ENCODE measurements at regions not wholly inside any gene's neighbourhood (a gene's known extent, or its start where the extent isn't known, plus 50 kb on each side); places are given as distances from the start of the nearest gene placed in this dataset.

GRCh38 chr2:4175343-4175742, 472.0 kb downstream of the DCDC2C start:
- Histone ChIP-seq H3K4me1 (ENCODE audit: control insufficient read depth in 2 of 2, insufficient read depth in 2 of 2, low read length in 2 of 2) (no peaks in the 10 kb centered on the region), H3K27ac (ENCODE audit: low read depth in 1 of 2, low read length in 1 of 2) (no peak overlapping the region), H3K4me3 (ENCODE audit: low read length in 2 of 2) (no peak overlapping the region), H3K27me3 (ENCODE audit: control insufficient read depth in 2 of 2, insufficient read depth in 1 of 2, low read length in 1 of 2) (no peaks in the 10 kb centered on the region), H3K36me3 (ENCODE audit: control insufficient read depth in 2 of 2, insufficient read depth in 2 of 2, low read length in 1 of 2) (no peaks in the 10 kb centered on the region), H3K9me3 (ENCODE audit: control insufficient read depth in 2 of 2, insufficient read depth in 1 of 2, low read length in 1 of 2) (peaks cover 3 to 19% of the 10 kb centered on the region in 2 donors)
- DNase-seq (ENCODE audit: low read depth in 6 of 9, low spot score in 9 of 9), result no peak
- 85% methylated on average over 3 of the region's 3 CpGs for WGBS

DNA sequence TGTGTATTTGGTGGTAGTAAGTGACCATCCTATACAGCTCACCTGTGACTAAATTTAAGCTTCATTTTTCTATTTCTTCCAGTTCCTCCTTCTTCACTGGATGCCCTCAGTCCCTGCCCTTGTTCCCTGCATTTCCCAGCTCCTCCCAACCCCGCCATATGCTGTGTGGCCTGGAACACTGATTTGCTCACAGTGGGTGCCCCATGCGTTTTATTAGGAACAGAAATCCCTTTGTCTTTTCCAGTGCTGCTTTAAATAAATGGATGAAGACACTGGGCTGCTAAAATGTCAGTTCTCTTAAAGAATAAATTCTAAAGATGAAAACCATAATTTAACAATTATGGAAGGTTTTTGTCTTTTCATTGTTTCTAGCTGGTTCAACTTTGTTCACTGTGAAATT, 477.3 kb downstream of the DCDC2C start:
- 83% methylated on average over 2 of the region's 2 CpGs for WGBS

GRCh38 chr2:4181062-4181461, 477.7 kb downstream of the DCDC2C start:
- no peaks in the 10 kb centered on the region for H3K27me3 ChIP-seq (ENCODE audit: control insufficient read depth in 2 of 2, insufficient read depth in 1 of 2, low read length in 1 of 2)
- H3K27ac ChIP-seq (ENCODE audit: low read depth in 1 of 2, low read length in 1 of 2), result no peak overlapping the region
- no peak for DNase-seq (ENCODE audit: low read depth in 6 of 9, low spot score in 9 of 9)
- no peak overlapping the region for H3K4me3 ChIP-seq (ENCODE audit: low read length in 2 of 2)
- H3K9me3 ChIP-seq (ENCODE audit: control insufficient read depth in 2 of 2, insufficient read depth in 1 of 2, low read length in 1 of 2), result peaks cover 0 to 13% of the 10 kb centered on the region in 2 donors
- 92% methylated on average over 1 of the region's 1 CpG for WGBS
- H3K4me1 ChIP-seq (ENCODE audit: control insufficient read depth in 2 of 2, insufficient read depth in 2 of 2, low read length in 2 of 2), result no peaks in the 10 kb centered on the region
- H3K36me3 ChIP-seq (ENCODE audit: control insufficient read depth in 2 of 2, insufficient read depth in 2 of 2, low read length in 1 of 2), result no peaks in the 10 kb centered on the region

More for the DNA sequence above, 477.3 kb downstream of the DCDC2C start:
- H3K36me3 ChIP-seq (ENCODE audit: control insufficient read depth in 2 of 2, insufficient read depth in 2 of 2, low read length in 1 of 2), result no peaks in the 10 kb centered on the region
- H3K4me1 ChIP-seq (ENCODE audit: control insufficient read depth in 2 of 2, insufficient read depth in 2 of 2, low read length in 2 of 2), result no peaks in the 10 kb centered on the region
- no peak overlapping the region for H3K4me3 ChIP-seq (ENCODE audit: low read length in 2 of 2)
- H3K27ac ChIP-seq (ENCODE audit: low read depth in 1 of 2, low read length in 1 of 2), result no peak overlapping the region
- peaks cover 0 to 17% of the 10 kb centered on the region in 2 donors for H3K9me3 ChIP-seq (ENCODE audit: control insufficient read depth in 2 of 2, insufficient read depth in 1 of 2, low read length in 1 of 2)
- H3K27me3 ChIP-seq (ENCODE audit: control insufficient read depth in 2 of 2, insufficient read depth in 1 of 2, low read length in 1 of 2), result no peaks in the 10 kb centered on the region
- DNase-seq (ENCODE audit: low read depth in 6 of 9, low spot score in 9 of 9), result no peak

- Histone ChIP-seq H3K4me1 (ENCODE audit: control insufficient read depth in 2 of 2, insufficient read depth in 2 of 2, low read length in 2 of 2) (no peaks in the 10 kb centered on the region), H3K27me3 (ENCODE audit: control insufficient read depth in 2 of 2, insufficient read depth in 1 of 2, low read length in 1 of 2) (no peaks in the 10 kb centered on the region), H3K36me3 (ENCODE audit: control insufficient read depth in 2 of 2, insufficient read depth in 2 of 2, low read length in 1 of 2) (no peaks in the 10 kb centered on the region), H3K9me3 (ENCODE audit: control insufficient read depth in 2 of 2, insufficient read depth in 1 of 2, low read length in 1 of 2) (peaks cover 0 to 17% of the 10 kb centered on the region in 2 donors), H3K4me3 (ENCODE audit: low read length in 2 of 2) (no peak overlapping the region), H3K27ac (ENCODE audit: low read depth in 1 of 2, low read length in 1 of 2) (no peak overlapping the region)
- DNase-seq (ENCODE audit: low read depth in 6 of 9, low spot score in 9 of 9), result no peak
- 94% methylated on average over 2 of the region's 2 CpGs for WGBS
Measured at GRCh38 chr2:4188561-4188960, 485.2 kb downstream of the DCDC2C start.

GRCh38 chr2:4190548-4190947, 487.2 kb downstream of the DCDC2C start:
- DNase-seq (ENCODE audit: low read depth in 6 of 9, low spot score in 9 of 9), result no peak
- H3K9me3 ChIP-seq (ENCODE audit: control insufficient read depth in 2 of 2, insufficient read depth in 1 of 2, low read length in 1 of 2), result peaks cover 0 to 20% of the 10 kb centered on the region in 2 donors
- 87% methylated on average over 5 of the region's 5 CpGs for WGBS
- no peak overlapping the region for H3K4me3 ChIP-seq (ENCODE audit: low read length in 2 of 2)
- no peaks in the 10 kb centered on the region for H3K27me3 ChIP-seq (ENCODE audit: control insufficient read depth in 2 of 2, insufficient read depth in 1 of 2, low read length in 1 of 2)
- H3K4me1 ChIP-seq (ENCODE audit: control insufficient read depth in 2 of 2, insufficient read depth in 2 of 2, low read length in 2 of 2), result no peaks in the 10 kb centered on the region
- no peak overlapping the region for H3K27ac ChIP-seq (ENCODE audit: low read depth in 1 of 2, low read length in 1 of 2)
- H3K36me3 ChIP-seq (ENCODE audit: control insufficient read depth in 2 of 2, insufficient read depth in 2 of 2, low read length in 1 of 2), result no peaks in the 10 kb centered on the region

- DNase-seq (ENCODE audit: low read depth in 6 of 9, low spot score in 9 of 9), result no peak
- WGBS, result 93% methylated on average over 2 of the region's 2 CpGs
- H3K36me3 ChIP-seq (ENCODE audit: control insufficient read depth in 2 of 2, insufficient read depth in 2 of 2, low read length in 1 of 2), result no peaks in the 10 kb centered on the region
Measured at GRCh38 chr2:4192119-4192518, 488.7 kb downstream of the DCDC2C start.

DNA sequence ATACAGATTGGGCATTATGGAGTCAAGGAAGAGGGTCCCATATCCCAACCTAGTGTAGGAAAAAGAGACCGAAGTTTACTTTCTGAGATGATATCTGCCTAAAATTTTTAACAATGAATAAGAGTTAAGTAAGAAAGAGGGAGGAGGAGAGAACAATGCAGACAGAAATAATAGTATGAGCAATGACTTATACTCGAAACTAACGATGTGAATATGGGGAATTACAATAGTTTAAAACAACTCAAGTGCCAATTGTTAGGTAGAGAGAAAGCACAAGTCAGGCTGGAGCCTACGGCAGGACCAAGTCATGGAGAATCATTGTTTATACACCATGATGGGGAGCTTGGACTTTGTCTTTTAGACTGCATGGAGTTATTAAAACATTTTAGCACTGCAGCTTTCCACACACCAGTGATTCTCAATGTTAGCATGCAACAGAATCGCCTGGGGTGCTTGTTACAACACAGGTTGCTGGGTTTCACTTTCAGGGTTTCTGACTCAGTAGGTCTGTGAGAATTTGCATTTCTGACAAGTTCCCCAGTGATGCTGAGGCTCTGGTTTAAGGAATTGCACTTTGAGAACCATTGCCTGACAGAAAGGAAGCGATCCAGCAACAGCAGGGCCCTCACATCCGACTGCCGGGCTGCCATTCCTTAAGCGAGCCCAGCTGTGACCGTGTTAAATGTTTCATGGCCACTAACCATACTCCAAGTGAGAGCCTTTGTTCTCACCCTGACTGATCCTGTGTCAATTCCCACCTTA, 511.2 kb downstream of the DCDC2C start:
- no peaks in the 10 kb centered on the region for H3K27me3 ChIP-seq (ENCODE audit: control insufficient read depth in 2 of 2, insufficient read depth in 1 of 2, low read length in 1 of 2)

More at GRCh38 chr2:4192119-4192518, 488.7 kb downstream of the DCDC2C start:
- Histone ChIP-seq H3K4me3 (ENCODE audit: low read length in 2 of 2) (no peak overlapping the region), H3K27ac (ENCODE audit: low read depth in 1 of 2, low read length in 1 of 2) (no peak overlapping the region), H3K27me3 (ENCODE audit: control insufficient read depth in 2 of 2, insufficient read depth in 1 of 2, low read length in 1 of 2) (no peaks in the 10 kb centered on the region), H3K9me3 (ENCODE audit: control insufficient read depth in 2 of 2, insufficient read depth in 1 of 2, low read length in 1 of 2) (peaks cover 0 to 20% of the 10 kb centered on the region in 2 donors), H3K4me1 (ENCODE audit: control insufficient read depth in 2 of 2, insufficient read depth in 2 of 2, low read length in 2 of 2) (no peaks in the 10 kb centered on the region)

GRCh38 chr2:4217737-4218136, 514.4 kb downstream of the DCDC2C start:
- no peak overlapping the region for H3K4me3 ChIP-seq (ENCODE audit: low read length in 2 of 2)
- no peaks in the 10 kb centered on the region for H3K27me3 ChIP-seq (ENCODE audit: control insufficient read depth in 2 of 2, insufficient read depth in 1 of 2, low read length in 1 of 2)
- no peaks in the 10 kb centered on the region for H3K9me3 ChIP-seq (ENCODE audit: control insufficient read depth in 2 of 2, insufficient read depth in 1 of 2, low read length in 1 of 2)
- no peak for DNase-seq (ENCODE audit: low read depth in 6 of 9, low spot score in 9 of 9)
- H3K36me3 ChIP-seq (ENCODE audit: control insufficient read depth in 2 of 2, insufficient read depth in 2 of 2, low read length in 1 of 2), result no peaks in the 10 kb centered on the region
- 81% methylated on average over 1 of the region's 1 CpG for WGBS
- H3K4me1 ChIP-seq (ENCODE audit: control insufficient read depth in 2 of 2, insufficient read depth in 2 of 2, low read length in 2 of 2), result no peaks in the 10 kb centered on the region
- no peak overlapping the region for H3K27ac ChIP-seq (ENCODE audit: low read depth in 1 of 2, low read length in 1 of 2)

More for the DNA sequence above, 511.2 kb downstream of the DCDC2C start:
- H3K36me3 ChIP-seq (ENCODE audit: control insufficient read depth in 2 of 2, insufficient read depth in 2 of 2, low read length in 1 of 2), result no peaks in the 10 kb centered on the region
- 86% methylated on average over 10 of the region's 10 CpGs for WGBS
- H3K4me1 ChIP-seq (ENCODE audit: control insufficient read depth in 2 of 2, insufficient read depth in 2 of 2, low read length in 2 of 2), result no peaks in the 10 kb centered on the region
- no peak overlapping the region for H3K4me3 ChIP-seq (ENCODE audit: low read length in 2 of 2)
- no peak overlapping the region for H3K27ac ChIP-seq (ENCODE audit: low read depth in 1 of 2, low read length in 1 of 2)
- H3K9me3 ChIP-seq (ENCODE audit: control insufficient read depth in 2 of 2, insufficient read depth in 1 of 2, low read length in 1 of 2), result no peaks in the 10 kb centered on the region
- no peak for DNase-seq (ENCODE audit: low read depth in 6 of 9, low spot score in 9 of 9)

DNA sequence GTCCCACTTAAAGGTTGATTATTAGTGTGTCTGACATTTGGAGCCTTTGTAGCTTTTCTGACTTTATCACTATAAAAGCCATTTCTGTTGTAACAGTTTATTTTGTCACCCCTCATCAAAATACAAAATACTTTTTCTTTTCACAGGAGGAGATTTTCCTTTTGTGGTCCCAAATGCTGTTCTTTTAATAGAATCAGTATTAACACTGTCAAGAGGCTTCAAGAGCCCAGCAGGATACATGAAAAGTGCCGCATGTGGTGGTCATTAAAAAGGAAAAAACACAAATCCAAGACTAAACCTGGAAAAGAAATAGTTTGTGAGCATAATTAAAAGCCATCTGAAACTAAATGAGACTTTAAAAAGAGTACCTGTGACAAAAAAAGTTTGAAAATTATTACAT, 515.7 kb downstream of the DCDC2C start:
- Histone ChIP-seq H3K27ac (ENCODE audit: low read depth in 1 of 2, low read length in 1 of 2) (no peak overlapping the region), H3K9me3 (ENCODE audit: control insufficient read depth in 2 of 2, insufficient read depth in 1 of 2, low read length in 1 of 2) (no peaks in the 10 kb centered on the region), H3K27me3 (ENCODE audit: control insufficient read depth in 2 of 2, insufficient read depth in 1 of 2, low read length in 1 of 2) (no peaks in the 10 kb centered on the region), H3K36me3 (ENCODE audit: control insufficient read depth in 2 of 2, insufficient read depth in 2 of 2, low read length in 1 of 2) (no peaks in the 10 kb centered on the region), H3K4me3 (ENCODE audit: low read length in 2 of 2) (no peak overlapping the region), H3K4me1 (ENCODE audit: control insufficient read depth in 2 of 2, insufficient read depth in 2 of 2, low read length in 2 of 2) (no peaks in the 10 kb centered on the region)
- WGBS, result 84% methylated on average over 1 of the region's 1 CpG
- no peak for DNase-seq (ENCODE audit: low read depth in 6 of 9, low spot score in 9 of 9)
